GM19324 (cell line): ENCODE measurements at regions not wholly inside any gene's neighbourhood (a gene's known extent, or its start where the extent isn't known, plus 50 kb on each side); places are given as distances from the start of the nearest gene placed in this dataset.

Experiments
- ATAC-seq: cut with Tn5 transposase; IDR thresholded peaks from one replicate; pipeline ENCODE4 v1.9.1; 2021; ENCODE audit warnings: mild to moderate bottlenecking, moderate library complexity; ENCODE audit not compliant: unreplicated experiment, low FRiP score

DNA sequence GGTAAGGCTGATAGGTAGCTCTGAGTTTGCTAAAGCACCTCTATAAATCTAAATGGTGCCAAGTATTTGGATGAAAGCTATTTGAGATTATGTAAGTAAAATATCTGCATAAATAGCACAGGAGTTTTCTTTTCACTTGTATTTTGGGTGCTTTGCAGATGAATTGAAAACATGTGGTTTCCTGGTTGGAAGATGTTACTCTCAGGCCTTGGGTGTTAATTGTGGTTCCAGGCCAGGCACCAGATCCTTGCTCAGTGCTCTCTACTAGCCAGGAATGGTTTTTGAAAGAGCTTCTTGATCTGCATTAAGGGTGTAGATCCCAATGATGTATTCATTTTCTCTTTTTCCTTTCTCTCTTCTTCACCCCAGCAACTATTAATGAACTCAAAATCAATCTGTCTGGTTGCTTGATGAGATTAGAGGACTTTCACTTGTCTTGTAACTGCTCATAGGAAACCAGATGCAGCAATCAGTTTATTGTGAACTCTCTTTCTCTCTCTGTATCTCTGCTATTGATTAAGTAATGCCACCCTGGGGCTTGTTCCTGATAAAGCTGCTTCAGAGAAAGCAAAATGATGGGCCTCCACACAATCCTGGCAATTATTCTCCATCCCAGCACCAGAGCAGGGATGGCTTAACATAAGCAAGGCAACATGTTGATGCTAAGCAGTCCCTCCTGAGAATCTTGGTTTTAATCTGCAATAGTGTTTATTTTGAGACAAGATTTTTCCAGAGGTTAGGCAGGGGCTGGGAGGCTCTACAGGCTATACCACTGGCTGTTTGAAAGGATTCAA is 147.0 kb upstream of the NTM start:
- ATAC-seq, result no peak

DNA sequence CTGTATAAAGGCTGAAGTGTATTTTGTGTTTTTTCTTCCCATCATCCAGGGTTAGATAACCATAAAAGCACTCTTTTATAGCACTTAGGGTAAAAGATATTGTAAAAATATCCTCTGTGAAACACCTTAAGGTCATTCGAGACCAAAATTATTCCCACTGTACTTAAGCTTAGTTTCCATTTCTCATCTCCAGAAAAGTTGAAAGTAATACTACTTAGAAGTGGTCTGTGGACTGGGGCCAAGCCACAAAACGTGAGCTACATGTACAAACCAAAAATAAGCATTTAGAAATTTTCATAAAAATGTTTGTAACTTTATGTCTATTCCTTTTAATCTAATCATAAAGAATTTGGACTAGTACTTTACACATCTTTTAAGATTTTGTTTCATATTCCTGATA is 142.0 kb upstream of the NTM start:
- ATAC-seq, result no peak

GRCh38 chr11:131229221-131229620 is 141.2 kb upstream of the NTM start:
- no peak for ATAC-seq

GRCh38 chr11:131231317-131231940 is 139.0 kb upstream of the NTM start:
- ATAC-seq, result no peak

DNA sequence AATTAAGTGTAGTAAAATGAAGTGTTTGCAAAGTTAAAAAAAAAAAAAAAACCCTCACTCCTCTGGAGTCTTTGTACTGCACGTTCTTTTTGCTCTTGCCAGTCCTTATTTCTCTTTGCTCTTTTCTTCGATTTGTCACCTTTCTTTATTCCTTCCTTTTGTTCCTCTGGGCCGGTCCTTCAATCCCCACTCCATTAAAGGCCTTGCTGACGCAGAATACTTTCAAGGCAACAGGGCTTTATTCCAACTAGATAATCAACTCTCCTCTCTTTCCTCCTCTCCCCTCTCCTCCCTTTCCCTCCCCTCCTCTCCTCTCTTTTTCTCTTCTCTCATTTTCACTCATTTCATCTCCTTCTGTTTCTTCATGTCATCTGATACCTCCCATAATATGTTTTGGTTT is 138.2 kb upstream of the NTM start:
- no peak for ATAC-seq

- ATAC-seq, result no peak
Observed at GRCh38 chr11:131234221-131234620, 136.2 kb upstream of the NTM start.

DNA sequence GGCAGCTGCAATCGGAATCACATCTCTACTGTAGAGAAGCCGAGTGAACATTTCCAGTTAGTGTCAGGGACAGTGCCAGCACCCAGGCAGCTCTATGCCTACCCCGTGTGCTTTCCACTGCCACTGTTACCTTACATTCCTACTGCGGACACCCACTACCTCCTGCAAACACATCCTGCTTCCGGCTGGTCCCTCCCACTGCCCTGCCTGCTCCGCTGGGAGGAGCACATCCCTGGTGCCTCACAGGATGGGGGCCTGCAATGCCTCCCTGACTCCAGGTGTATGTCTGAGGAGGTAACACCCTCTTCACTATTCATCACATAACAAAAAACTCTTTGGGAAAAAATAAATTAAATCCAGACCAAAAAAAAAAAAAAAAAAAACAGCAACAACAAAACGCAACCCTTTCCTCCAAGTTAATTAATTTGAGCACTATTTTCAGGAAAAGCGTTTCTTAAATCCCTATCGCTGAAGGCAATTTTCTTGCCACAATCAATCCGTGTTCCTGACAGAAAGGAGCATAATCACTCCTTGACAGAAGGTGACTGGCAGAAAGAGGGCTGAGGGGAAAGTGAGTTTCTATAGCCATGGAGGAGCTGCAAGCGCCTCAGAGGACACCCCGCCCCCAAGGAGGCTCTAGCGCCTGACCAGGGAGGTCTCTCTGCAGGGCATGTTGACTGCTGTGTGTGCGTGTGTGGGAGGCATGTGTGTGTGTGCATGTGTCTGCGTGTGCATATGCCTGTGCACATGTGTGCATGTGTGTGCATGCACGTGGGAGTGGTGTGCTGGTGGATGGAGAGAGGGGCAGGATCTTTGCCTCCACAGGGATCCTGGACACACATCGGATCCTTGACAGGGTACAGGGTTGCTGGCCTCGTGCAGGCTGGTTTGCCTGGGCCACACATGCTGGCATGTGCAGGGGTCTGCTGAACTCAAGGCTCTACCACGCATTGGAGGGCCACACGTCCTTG is 134.8 kb upstream of the NTM start:
- no peak for ATAC-seq

DNA sequence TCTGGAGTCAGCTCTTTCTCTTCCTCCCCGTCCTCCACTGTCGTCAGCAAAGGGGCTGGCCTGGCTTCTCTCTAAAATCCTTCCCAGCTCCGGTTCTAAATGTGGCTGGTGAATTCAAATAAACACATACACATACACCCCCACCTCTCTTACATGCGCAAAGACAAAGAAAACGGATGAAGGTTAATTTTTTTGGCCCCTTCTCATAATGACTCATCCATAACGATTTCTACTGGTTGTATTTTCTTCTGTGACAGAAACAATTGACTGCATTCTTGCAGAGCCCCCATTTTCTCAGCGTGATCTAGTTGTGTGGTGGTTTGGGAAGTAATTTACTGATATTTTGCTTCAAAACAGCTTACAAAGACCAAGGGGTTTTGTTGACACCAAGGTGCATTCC is 130.0 kb upstream of the NTM start:
- no peak for ATAC-seq

GRCh38 chr11:131242476-131243000 is 127.9 kb upstream of the NTM start:
- ATAC-seq, result no peak

- ATAC-seq, result no peak
Observed at GRCh38 chr11:131246156-131246555, 124.3 kb upstream of the NTM start.

- ATAC-seq, result no peak
Observed at GRCh38 chr11:131246663-131247062, 123.8 kb upstream of the NTM start.

DNA sequence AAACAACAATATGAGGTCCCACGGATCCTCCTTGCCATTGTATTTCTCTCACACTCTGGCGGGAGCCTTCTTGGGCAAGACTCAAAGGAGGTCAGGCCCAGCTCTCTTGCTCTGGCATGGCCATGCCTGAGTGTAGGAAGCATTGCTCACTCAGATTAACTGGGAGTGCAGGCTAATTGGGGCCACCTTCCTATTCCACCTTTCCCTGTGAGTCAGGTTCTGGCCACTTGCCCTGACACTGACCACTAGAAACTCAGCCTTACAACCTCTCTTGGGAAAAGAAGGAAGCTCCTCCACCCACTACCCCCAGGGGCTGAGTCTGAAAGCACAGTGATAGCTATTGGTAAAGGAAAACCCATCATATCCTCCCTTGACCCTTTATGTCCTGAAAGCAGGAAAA is 121.8 kb upstream of the NTM start:
- no peak for ATAC-seq

GRCh38 chr11:131253142-131253655 is 117.2 kb upstream of the NTM start:
- ATAC-seq, result no peak

DNA sequence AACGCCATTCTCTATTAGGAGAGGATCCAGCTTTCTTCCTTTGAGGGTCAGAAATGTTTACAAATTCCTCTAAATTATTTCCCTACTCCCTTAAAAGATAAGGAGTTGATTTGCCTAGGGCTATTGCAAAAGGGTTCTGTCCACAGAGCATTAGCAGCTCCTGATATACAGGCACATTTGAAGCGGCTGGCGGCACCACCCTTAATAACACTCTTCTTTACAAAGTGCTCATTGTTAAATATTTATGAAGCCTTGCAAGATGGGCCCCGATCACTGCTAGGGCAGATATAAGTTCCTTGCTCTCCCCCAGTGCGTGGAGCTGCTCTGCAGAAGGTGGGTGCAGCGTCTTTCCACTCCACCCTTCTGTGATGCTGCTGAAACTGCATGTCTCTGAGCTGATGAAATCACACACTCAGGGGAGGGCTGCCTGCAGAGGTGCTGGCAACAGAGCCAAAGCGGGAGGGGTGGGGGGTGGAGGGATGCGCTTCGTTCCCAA is 116.7 kb upstream of the NTM start:
- ATAC-seq, result no peak

- no peak for ATAC-seq
Observed at GRCh38 chr11:131254254-131254653, 116.2 kb upstream of the NTM start.

DNA sequence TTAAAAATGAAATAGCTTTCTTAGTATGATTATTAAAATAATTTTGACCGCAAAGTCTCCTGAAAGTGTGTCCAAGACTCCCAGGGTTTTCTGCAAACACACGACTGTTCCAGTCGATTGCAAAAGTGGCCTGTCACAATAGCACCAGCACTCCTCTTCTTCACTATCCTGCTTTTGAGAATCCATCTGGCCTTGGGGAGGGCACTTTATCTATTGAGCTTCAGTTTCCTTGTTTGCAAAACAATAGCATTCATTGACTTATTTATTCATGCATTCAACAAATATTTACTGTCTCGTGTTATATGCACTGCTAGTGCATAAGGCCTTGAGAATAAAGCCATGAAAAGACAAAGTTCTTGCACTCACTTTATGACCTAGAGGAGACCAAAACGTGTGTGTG is 96.2 kb upstream of the NTM start:
- no peak for ATAC-seq

DNA sequence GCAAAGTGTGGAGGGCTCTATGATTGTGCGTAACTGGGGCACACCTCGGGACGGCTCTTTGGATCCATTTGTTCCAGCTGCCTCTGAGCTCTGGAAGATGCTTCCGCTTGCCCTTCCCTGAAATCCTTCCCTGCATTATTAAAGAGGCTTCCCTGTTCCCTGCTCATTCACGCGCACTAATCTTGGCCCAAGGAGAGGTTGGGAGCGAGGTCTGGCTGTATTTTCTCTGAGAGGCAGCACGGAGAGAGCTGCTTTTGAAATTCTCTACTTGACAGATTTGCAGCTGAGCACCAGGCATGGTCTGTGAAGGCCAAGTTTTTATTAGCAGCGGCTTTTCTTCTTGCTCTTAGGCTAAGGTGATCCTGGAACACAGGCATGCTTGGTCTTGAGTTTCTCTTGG is 94.8 kb upstream of the NTM start:
- no peak for ATAC-seq

DNA sequence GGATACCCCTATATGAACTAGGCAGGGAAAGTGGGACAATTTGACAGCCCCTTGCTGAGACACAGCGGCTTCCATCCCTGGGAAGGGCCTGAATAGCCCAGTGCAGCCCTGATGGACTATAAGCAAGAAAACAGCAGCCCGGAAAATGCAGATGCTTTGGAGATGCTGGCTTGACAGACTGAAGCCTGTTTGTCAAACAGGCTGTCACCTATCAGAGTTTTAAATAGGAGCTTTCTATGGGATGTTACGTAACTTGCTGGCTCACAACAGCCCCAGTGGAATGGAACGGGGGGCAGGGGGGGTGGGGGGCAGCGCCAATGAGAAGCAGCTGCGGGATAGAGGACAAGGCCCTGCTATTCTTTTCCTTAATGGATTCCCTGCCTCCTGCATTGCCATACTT is 91.9 kb upstream of the NTM start:
- no peak for ATAC-seq

- no peak for ATAC-seq
Observed at GRCh38 chr11:131279654-131280384, 90.6 kb upstream of the NTM start.

GRCh38 chr11:131281316-131281715 is 89.1 kb upstream of the NTM start:
- ATAC-seq, result no peak
